Fibroblast of skin of back (primary cell): ENCODE measurements at regions not wholly inside any gene's neighbourhood (a gene's known extent, or its start where the extent isn't known, plus 50 kb on each side); places are given as distances from the start of the nearest gene placed in this dataset.
"Not testable (repeated sequence)": the region's sequence is repeated elsewhere in the genome, so short reads cannot be mapped to it uniquely, and the experiment has no call there.

Source experiments
- DNase-seq: peaks from one replicate; pipeline ENCODE4 v3.0.0-alpha.2; 2013

DNA sequence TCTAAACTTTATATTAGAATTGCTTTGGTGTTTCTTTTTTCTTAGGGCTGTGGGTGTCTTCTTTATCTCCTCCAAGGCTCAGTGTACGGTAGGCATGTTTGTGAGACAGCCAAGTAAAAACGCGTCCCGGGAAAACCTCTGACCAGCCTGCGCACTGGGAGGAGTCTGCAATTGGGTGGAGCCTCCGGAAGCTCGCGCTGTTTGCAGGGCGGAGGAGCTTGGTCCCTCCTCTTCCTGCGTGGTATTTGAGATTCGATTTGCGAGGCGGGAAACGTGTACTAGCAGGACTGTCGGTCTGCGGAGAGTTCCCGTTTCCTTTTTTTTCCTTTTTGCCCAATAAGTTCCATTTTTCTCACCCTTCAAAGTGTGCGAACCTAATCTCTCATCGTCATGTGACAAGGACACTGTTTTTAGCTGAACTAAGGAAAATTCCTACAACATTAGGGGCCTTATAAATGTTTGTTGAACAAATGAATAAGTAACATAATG is 182.1 kb upstream of the OTX2 start:
- DNase-seq, result no peak

DNA sequence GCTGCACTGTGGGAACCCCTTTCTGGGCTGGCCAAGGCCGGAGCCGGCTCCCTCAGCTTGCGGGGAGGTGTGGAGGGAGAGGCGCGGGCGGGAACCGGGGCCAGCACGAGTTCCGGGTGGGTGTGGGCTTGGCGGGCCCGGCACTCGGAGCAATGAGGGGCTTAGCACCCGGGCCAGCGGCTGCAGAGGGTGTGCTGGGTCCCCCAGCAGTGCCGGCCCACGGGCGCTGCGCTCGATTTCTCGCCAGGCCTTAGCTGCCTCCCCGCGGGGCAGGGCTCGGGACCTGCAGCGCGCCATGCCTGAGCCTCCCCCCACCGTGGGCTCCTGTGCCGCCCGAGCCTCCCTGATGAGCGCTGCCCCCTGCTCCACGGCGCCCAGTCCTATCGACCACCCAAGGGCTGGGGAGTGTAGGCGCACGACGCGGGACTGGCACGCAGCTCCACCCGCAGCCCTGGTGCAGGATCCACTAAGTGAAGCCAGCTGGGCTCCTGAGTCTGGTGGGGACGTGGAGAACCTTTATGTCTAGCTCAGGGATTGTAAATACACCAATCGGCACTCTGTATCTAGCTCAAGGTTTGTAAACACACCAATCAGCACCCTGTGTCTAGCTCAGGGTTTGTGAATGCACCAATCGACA is 180.8 kb upstream of the OTX2 start:
- not testable (repeated sequence) for DNase-seq

DNA sequence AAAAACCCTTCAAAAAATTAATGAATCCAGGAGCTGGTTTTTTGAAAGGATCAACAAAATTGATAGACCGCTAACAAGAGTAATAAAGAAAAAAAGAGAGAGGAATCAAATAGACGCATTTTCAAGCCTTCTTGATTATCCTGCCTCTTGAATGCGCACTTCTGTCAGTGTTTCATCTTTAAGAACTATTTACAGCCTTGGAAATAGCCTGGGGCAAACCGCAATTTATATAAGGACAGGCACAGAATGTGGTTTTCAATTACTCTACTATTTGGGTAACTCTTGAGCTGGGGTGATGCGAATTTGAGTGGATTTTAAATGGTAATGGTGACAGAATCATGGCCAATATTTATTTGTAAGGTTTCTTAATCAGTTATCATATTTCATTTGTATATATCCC is 179.1 kb upstream of the OTX2 start:
- no peak for DNase-seq

DNA sequence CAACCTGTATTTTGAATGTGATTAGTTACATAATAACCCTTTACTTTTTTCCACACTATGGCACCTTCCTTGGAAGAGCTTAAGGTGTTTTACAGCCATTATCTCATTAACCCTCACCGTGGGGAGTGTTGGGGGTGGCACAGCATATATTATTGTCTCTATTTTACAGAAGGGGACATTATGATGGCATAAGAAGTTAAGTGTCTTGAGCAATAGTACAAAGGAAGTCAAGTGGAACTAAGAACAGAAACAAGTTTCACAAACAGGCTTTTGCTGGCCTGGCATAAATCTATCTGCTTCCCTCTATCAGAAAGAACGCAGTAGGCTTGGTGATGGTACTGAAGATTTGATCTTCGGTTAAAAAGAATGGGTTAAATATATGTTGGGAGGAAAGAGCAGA is 169.7 kb upstream of the OTX2 start:
- no peak for DNase-seq

DNA sequence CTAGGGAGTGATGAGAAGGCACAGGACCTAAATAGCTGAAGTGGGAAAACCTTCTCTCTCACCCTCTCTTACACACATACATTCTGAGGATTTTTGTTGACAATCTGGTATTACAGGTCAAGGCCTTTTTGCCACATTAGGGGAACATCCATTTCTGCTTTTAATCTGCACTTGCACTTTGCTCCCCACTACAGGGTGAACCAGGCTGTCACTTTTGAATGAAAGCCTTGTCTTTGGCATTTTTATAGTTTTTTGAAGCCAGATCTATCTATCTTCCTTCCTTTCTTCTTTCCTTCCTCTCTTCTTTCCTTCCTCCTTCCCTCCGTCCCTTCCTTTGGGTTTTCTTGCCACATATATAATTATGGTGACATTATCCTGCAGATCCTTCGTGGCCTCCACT is 165.9 kb upstream of the OTX2 start:
- DNase-seq, result no peak

DNA sequence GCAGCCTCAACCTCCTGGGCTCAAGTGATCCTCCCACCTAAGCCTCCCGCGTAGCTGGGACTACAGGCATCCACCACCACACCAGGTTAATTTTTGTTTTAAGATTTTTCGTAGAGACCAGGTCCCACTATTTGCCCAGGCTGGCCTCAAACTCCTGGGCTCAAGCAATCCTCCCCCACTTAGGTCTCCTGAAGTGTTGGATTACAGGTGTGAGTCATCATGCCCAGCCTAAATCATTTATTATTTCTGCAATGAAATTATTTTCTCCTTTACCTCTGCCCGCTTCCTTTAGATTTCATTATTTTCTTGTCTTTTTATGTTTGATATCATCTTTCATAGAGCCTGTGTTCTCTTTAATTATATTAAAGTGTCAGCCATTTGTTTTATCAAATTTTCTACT is 165.2 kb upstream of the OTX2 start:
- DNase-seq, result no peak

DNA sequence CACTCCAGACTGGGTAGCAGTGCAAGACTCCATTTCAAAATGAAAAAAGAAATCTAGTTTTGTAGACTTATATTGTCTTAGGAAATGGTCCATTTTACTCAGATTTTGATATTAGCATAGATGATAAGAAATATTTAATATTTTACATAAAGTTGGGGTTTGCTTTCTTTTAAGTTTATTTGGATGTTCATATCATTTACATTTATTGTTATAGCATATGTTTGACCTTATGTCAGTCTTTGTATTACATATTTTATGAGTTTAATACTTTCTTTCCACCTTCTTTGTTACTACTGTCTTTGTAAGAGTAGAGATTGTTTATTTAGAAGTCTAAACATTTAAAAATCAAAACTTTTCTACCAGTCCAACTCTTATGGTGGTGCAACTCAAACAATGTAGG is 162.7 kb upstream of the OTX2 start:
- DNase-seq, result no peak

DNA sequence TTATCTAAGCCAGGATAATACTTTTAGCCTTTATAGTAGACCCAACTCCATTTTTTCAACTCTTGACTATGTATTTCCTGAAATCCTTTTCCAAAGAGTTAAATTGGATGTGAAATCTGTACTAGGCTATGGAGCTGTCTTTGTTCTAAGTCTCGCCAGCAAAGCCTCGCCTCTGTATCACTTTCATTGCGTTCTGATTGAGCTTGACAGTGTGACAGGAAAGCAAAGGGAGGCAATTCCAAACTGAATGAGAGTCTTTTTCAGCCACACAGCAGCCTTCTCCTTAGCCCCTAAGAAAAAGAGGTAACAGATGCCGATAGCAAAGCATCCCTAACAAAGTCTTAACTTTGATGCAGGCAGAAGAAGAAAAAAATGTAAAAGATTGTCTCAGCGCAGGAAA is 154.6 kb upstream of the OTX2 start:
- DNase-seq, result no peak

DNA sequence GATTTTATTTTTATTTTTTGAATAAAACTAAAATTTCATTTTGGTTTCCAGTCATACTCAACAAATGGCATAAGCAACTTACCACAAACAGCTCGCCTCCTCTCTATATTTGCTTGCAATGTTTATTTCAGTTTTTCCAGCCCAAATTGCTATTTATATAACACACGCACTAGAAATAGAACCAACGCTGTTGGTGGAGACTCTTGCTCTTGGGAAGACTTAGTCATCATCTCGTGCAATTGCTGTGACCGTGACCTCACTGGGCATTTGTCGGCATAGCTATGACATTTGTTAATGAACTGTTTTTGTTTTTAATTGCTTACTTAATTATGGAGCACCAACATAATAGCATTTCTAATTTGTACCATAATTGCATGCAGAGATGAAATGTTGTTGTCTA is 153.1 kb upstream of the OTX2 start:
- no peak for DNase-seq

DNA sequence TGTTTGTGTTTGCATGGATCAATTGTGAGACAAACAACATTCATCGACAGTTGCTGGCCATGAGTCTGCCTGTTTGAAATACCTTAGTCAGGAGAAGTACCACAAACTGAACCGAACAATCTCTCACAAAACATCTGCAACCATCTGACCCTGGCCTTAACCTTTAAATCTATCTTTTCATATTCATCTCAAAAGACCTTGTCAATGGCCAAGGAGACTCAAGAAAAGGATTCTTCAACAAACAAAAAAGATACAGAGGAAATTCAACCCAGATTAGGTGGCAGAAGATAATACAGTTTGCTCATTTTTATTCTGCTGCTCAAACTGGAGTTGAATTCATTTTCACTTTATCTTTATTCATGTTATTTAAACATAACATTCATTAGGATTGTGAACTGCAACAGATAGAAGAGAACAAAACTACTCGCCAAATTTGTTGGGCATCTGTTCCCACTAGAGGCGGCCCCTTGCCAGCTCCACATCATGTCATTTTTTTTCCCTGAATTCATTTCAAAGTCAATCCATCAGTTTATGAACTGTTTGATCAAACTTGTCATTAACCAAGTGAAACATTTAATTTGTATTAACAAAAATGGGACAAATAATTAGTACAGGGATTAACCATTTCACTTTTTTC is 152.3 kb upstream of the OTX2 start:
- DNase-seq, result no peak

DNA sequence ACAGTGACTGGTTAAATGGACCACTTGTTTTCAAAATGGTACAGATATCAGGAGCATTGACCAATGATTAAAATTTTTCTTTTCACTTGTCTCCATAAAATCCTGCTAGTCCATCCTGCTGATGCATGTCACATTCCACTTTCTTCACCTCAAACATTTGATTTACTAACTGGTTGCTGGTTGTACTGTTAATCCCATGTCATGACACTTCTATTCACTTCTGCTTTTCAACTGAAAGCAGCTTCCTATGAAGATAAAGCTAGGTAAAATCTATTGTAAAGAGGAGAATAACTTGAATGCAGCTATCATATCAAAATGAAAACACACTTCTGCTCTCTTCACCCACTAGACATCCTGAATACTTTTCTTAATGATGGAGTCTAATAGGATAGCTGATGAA is 149.6 kb upstream of the OTX2 start:
- DNase-seq, result no peak

DNA sequence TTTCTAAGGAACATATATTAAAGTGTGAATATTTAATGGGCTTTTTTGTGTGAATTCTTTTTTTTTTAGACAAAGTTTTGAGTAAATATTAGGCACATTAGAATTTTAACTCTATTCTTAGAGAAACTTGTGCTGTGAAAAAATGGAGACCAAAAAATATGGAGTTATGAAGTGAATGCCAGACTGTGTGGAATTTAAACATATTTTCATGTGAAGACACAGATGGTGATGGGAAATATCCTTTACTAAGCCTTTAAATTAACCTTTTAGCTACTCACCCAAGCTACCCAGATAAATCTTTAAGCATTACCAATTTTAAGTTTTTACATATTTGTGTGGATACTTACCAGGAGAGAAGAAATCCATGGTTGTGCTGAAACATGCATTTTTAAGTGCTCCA is 148.8 kb upstream of the OTX2 start:
- no peak for DNase-seq

DNA sequence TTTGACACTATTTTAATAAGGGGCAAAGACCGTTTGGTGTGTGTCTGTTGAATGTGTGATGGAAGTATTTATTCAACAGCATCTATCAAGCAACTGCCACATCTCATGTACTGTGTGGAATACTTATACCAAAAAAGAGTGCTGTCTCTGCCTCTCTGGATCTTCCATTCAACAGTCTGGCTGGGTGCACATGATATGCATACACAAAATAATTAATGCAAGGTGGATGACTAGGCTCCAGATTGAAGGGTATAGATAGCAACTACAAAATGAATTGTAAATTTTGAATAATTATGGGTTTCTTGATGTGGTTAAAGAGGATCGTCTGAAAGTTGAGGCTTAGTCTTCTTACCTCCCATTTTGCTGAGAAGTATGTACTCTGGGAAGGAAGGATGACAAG is 145.9 kb upstream of the OTX2 start:
- no peak for DNase-seq

DNA sequence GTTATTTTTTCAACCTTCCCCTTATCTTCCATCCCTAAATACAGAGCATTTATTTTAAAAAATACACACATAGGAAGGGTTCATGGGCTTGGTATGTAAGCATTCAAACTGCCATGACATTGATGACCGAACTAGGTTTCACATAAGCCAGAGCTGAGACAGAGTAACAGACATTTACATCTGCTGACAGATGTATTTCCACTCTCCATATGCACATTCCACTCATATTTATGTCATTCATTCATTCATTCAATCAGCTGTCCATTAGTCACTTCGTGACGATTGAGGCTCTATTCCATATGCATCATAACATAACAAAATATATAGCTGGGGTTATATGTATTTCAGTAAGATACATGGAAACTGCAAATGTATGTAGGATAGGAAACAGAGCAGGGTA is 145.5 kb upstream of the OTX2 start:
- DNase-seq, result no peak

DNA sequence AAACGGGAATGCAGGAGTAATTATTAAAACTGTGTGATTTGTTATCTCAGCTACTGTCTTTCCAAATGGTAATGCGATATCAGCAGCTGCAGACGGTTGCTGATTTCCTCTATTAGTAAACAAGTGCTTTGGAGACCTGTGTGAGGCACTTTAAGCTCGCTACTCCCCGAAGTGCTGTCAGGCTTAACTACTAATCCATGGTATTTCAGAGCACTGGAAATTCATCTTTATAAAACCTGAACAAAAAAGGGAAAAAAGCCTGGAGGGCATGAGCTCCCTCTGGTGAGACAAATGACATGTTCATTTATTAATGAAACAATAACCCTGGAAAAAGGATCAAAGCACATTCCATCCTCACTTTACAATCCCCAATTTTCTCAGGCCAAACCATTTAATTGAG is 143.6 kb upstream of the OTX2 start:
- no peak for DNase-seq

DNA sequence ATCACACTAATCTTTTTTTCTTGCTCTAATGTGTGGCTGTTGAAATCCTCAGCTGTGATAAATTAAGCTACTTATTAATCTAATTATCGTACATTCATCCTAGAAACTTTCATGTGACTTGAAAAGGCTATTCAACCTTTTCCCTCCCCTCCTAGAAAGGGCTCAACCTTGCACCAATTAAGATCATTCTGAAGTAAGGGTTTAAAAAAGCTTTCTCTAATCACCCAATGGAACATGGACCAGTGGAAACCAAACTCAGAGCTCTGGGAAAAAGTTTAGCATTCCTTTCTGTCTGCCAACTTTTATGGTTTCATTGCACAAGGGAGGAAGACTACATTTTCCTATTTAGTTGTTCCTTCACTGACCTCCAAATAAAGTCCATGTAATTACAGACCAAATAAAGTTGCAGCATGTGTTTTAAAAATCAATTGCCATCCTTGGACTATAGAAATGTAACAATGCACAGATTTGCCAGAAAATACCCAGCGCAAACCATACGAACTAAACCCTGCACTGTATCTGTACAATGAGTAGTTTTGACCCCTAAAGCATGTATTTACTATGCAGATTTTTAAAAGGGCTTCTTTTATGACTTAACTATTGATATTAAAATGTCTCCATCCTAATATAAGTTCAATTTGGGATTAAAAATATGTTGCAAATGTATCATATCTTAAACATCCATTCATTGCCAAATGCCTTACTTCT is 142.6 kb upstream of the OTX2 start:
- DNase-seq, result no peak

DNA sequence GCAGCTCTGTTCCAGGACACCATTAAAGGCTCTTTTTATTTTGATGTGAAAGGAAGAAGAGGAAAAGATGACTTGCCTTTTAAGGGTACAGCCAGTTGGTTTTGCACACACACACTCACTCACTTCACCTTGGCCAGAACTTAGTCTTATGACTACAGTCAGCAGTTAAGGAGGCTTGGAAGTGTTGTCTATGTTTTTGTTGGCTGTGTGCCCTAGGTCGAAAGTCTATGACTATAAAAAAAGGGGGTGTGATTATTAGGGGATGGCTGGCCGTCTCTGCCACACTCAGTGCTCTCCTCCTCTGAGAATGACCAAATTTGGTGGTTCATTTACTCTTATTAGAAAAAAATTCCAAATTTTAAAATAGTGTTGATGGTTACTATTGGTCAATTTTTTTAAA is 139.5 kb upstream of the OTX2 start:
- no peak for DNase-seq

DNA sequence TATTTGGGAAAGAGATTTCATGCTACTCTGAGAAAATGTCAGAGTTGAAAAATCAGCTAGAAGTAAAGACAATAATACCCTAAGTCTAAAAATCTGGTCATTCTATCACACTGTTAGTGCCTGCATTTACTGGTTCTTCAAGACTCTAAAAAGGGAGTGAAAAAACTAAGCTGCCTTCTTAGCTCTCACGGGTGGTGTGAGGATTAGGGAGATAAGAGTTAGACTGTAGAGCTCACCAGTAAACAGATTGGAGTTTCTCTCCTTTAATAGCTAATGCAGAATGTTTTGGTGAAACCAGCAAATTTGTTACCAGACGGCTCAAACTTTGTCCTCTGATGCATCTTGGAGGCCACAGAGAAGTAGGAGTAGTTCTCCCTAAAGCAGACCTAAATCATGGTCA is 135.0 kb upstream of the OTX2 start:
- no peak for DNase-seq

DNA sequence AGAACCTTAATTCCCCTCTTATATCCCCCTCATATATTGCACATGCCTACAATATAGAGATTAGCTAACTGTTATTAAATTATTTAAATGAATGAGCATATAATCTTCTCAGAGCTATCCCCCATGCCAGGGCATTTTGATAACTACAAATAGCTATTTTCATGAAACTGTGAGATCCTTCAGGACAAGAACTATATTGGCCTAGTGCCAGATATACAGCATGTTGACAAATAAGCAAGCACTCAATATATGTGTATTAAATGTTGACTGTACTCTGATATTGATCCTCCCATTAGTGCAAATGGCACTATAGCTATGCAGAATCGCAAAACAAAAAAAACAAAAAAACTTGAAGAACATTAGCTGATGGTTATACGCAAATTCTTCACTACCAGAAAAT is 134.1 kb upstream of the OTX2 start:
- DNase-seq, result no peak

DNA sequence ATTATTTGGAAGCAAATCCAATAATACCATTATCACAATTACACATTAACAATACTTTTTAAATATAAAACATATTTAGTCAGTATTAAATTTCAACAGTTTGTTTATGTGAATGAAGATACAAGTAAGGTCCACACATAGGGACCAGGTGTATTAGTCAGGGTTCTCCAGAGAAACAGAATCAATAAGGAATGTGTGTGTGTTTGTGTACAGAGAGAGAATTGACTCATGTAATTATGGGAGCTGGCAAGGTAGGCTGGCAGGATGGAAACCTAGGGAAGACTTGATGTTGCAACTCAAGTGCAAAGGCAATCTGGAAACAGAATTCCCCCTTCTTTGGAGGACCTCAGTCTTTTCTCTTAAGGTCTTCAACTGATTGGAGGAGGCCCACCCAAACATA is 123.2 kb upstream of the OTX2 start:
- DNase-seq, result no peak

DNA sequence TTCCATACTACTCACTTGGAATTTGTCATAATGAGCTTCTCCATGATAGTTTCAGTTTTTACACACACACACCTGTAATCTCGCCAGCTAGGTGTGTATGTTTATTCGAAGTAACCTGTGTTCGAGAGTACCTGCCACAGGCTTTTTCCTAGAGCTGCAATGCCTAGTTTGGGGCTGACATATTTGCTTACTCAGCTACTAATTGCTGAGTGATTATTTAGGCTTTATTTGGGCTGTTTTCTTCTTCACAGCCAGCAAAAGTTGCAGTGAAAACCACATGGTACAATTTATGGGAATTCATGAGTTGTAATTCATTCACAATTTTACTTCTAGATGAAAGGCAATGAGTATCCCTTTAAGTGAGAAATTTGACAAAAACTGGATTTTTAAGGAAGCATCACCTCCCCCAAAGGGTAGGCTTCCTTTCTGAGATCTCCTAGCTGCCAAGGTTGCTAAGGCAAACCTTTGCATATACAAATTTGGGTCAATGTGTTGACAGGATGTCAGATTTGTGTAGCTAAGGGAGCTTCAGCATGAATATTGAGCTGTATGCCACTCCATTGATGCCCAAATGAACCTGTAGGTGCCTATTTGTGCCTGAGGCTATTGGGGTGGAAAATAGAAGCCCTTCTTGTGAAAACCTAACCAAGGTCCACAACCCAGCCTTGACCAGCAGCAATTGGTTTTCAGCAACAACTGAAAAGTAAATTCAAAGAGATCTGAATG is 108.7 kb upstream of the OTX2 start:
- DNase-seq, result no peak

DNA sequence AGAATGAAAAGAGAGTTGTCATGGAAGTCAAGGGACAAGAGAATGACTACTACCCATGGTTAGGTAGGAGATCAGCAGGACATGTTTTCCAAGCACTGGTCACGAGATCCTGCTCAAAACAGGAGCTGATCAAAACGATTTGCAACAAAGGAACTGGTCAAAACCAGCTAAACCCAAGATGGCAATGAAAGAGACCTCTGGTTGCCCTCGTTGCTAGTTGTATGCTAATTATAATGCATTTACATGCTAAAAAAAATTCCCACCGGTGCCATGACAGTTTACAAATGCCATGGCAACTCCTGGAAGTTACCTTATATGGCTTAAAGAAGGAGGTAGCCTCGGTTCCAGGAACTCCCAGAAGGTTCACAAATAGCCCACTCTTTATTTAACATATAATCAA is 95.0 kb upstream of the OTX2 start:
- DNase-seq, result no peak

DNA sequence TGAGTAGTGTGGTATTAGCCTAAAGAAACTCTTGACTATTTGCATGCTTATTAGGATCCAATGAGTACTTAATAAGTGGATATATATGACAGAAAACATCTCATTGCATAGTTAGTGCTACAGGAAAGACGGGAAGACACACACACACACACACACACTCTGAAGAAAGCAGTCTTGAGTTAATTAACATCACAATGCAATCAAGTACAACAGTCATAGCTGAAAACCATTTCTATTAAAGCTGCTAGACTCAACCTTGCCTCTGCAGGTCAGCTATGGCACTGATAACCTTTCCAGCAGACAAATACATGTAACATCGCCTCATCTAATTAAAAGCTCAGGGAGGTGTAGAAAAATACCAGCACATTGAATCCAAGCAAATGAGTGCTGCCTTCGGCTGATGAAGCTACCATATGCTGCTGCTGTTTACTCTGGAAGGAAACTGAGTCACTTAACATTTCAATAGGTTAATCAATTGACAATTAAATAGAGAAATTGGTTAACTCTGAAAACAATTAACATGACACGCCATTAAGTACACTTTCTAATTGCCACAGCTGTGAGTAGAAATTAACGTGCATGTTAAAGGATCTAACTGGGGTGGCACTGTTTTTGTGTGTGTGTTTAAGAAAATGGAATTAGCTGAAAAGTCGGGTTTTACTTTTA is 93.2 kb upstream of the OTX2 start:
- no peak for DNase-seq
